ENCODE measurements at regions not wholly inside any gene's neighbourhood (a gene's known extent, or its start where the extent isn't known, plus 50 kb on each side); places are given as distances from the start of the nearest gene placed in this dataset.
"Not testable (repeated sequence)": the region's sequence is repeated elsewhere in the genome, so short reads cannot be mapped to it uniquely, and the experiment has no call there.

- no peak for DNase-seq
Measured at GRCh38 chr13:84823528-84823927, 941.3 kb upstream of the SLITRK1 start.

- DNase-seq: no peak
Measured at GRCh38 chr13:84821261-84821660, 939.0 kb upstream of the SLITRK1 start.

- no peak for DNase-seq
Measured at GRCh38 chr13:84816567-84817105, 934.4 kb upstream of the SLITRK1 start.

GRCh38 chr13:84812789-84813188 is 930.5 kb upstream of the SLITRK1 start:
- no peak for DNase-seq

- no peak for DNase-seq
Measured at GRCh38 chr13:84812078-84812477, 929.8 kb upstream of the SLITRK1 start.

- DNase-seq: no peak
Measured at GRCh38 chr13:84810781-84811180, 928.5 kb upstream of the SLITRK1 start.

GRCh38 chr13:84802073-84802472 is 919.8 kb upstream of the SLITRK1 start:
- DNase-seq: no peak

GRCh38 chr13:84784443-84785153 is 902.3 kb upstream of the SLITRK1 start:
- no peak for DNase-seq

- no peak for DNase-seq
Measured at GRCh38 chr13:84777316-84777715, 895.0 kb upstream of the SLITRK1 start.

GRCh38 chr13:84776593-84776992 is 894.3 kb upstream of the SLITRK1 start:
- no peak for DNase-seq

GRCh38 chr13:84775920-84776319 is 893.6 kb upstream of the SLITRK1 start:
- not testable (repeated sequence) for DNase-seq

GRCh38 chr13:84774111-84774510 is 891.8 kb upstream of the SLITRK1 start:
- DNase-seq: no peak

- no peak for DNase-seq
Measured at GRCh38 chr13:84760956-84761355, 878.7 kb upstream of the SLITRK1 start.

GRCh38 chr13:84749126-84749525 is 866.9 kb upstream of the SLITRK1 start:
- DNase-seq: no peak

- no peak for DNase-seq
Measured at GRCh38 chr13:84745051-84745551, 862.8 kb upstream of the SLITRK1 start.

GRCh38 chr13:84744203-84744602 is 861.9 kb upstream of the SLITRK1 start:
- DNase-seq: no peak

GRCh38 chr13:84741253-84741652 is 859.0 kb upstream of the SLITRK1 start:
- no peak for DNase-seq

- DNase-seq: no peak
Measured at GRCh38 chr13:84739021-84739420, 856.7 kb upstream of the SLITRK1 start.

GRCh38 chr13:84737661-84738060 is 855.4 kb upstream of the SLITRK1 start:
- no peak for DNase-seq

- DNase-seq: no peak
Measured at GRCh38 chr13:84730376-84730775, 848.1 kb upstream of the SLITRK1 start.

- no peak for DNase-seq
Measured at GRCh38 chr13:84705982-84706710, 823.9 kb upstream of the SLITRK1 start.

- DNase-seq: no peak
Measured at GRCh38 chr13:84702174-84702573, 819.9 kb upstream of the SLITRK1 start.

GRCh38 chr13:84697591-84697990 is 815.3 kb upstream of the SLITRK1 start:
- DNase-seq: not testable (repeated sequence)

GRCh38 chr13:84686973-84687372 is 804.7 kb upstream of the SLITRK1 start:
- no peak for DNase-seq

Data from DMS153 (cell line).